Body of pancreas (tissue), 4 donors: ENCODE measurements at regions not wholly inside any gene's neighbourhood (a gene's known extent, or its start where the extent isn't known, plus 50 kb on each side); places are given as distances from the start of the nearest gene placed in this dataset.

Experiments used
- CTCF ChIP-seq, 7 experiments: fragments of 450-650 bp in 4 of 7; fragments of 200-600 bp in 3 of 7; sonication (generic) in 3 of 7; IDR thresholded peaks; one replicate each; pipeline ENCODE4 v1.5.1; 2016 to 2019; ENCODE audit warnings: antibody characterized with exemption in 7 of 7
- POLR2A ChIP-seq, 3 donors: fragments of 450-650 bp; IDR thresholded peaks; one replicate each; pipeline ENCODE4 v1.6.1; 2016; ENCODE audit warnings: antibody characterized with exemption in 3 of 3, mild to moderate bottlenecking in 2 of 3

- no peak for TF ChIP-seq CTCF (IDR thresholded peaks at IDR 0.05)
- no peak for TF ChIP-seq POLR2A (IDR thresholded peaks at IDR 0.05)
Observed at GRCh38 chr12:105861227-105861626, 277.5 kb downstream of the NUAK1 start.
